Activated T-cell treated with anti-CD3 and anti-CD28 coated beads, Interleukin-2, amount 50 U/mL, for 72 hours (primary cell): ENCODE measurements at regions not wholly inside any gene's neighbourhood (a gene's known extent, or its start where the extent isn't known, plus 50 kb on each side); places are given as distances from the start of the nearest gene placed in this dataset.
A peak's percentile ranks its signal among the peaks of the same experiment; 100 is the strongest.
"Not testable (repeated sequence)": the region's sequence is repeated elsewhere in the genome, so short reads cannot be mapped to it uniquely, and the experiment has no call there.

ENCODE experiments used
- ATAC-seq, 2 donors: fragments of 150-1000 bp; cut with Tn5 transposase; replicated peaks in 1 of 2; 2 replicates each; pipeline ENCODE4 v1.10.0; 2021; ENCODE audit warnings: moderate library complexity in 2 of 2, mild to moderate bottlenecking in 1 of 2
- DNase-seq, 2 donors: peaks; one replicate each; pipeline ENCODE4 v3.0.0; 2021 to 2022; ENCODE audit warnings: mixed read lengths in 1 of 2
- H3K27ac Mint-ChIP-seq: one replicate; pipeline ENCODE4 v1.8.0; 2022; ENCODE audit warnings: mild to moderate bottlenecking, moderate library complexity, mixed read lengths
- H3K27me3 Mint-ChIP-seq: one replicate; pipeline ENCODE4 v1.8.0; 2022; ENCODE audit warnings: low read depth, mixed read lengths
- H3K36me3 Mint-ChIP-seq, 2 donors: one replicate each; pipeline ENCODE4 v1.8.0; 2022; ENCODE audit warnings: mixed read lengths in 2 of 2, mild to moderate bottlenecking in 1 of 2; ENCODE audit not compliant: insufficient read depth in 2 of 2
- H3K4me1 Mint-ChIP-seq: one replicate; pipeline ENCODE4 v1.8.0; 2022; ENCODE audit warnings: low read depth, mixed read lengths
- H3K4me3 Mint-ChIP-seq, 2 donors: one replicate each; pipeline ENCODE4 v1.8.0; 2022; ENCODE audit warnings: mild to moderate bottlenecking in 2 of 2, mixed read lengths in 2 of 2, moderate library complexity in 2 of 2
- H3K9me3 Mint-ChIP-seq, 2 donors: one replicate each; pipeline ENCODE4 v1.8.0; 2022; ENCODE audit warnings: mixed read lengths in 2 of 2

GRCh38 chr14:24706351-24706750 lies 72.4 kb upstream of the GZMB start:
- no peak for DNase-seq
- Mint-ChIP-seq H3K27ac (no peak overlapping the region), H3K9me3 (no peaks in the 10 kb centered on the region), H3K4me1 (no peaks in the 10 kb centered on the region), H3K36me3 (no peaks in the 10 kb centered on the region), H3K4me3 (no peak overlapping the region), H3K27me3 (no peaks in the 10 kb centered on the region)
- ATAC-seq, result no peak

- no peak for ATAC-seq
- no peaks in the 10 kb centered on the region for H3K36me3 Mint-ChIP-seq
- no peaks in the 10 kb centered on the region for H3K27me3 Mint-ChIP-seq
- no peaks in the 10 kb centered on the region for H3K4me1 Mint-ChIP-seq
- no peak overlapping the region for H3K27ac Mint-ChIP-seq
- H3K9me3 Mint-ChIP-seq, result no peaks in the 10 kb centered on the region
- no peak for DNase-seq
- H3K4me3 Mint-ChIP-seq, result no peak overlapping the region
Measured at GRCh38 chr14:24705840-24706239, 71.8 kb upstream of the GZMB start.

GRCh38 chr14:24701062-24701461 lies 67.1 kb upstream of the GZMB start:
- no peak for ATAC-seq
- Mint-ChIP-seq H3K27me3 (no peaks in the 10 kb centered on the region), H3K4me3 (no peak overlapping the region), H3K9me3 (no peaks in the 10 kb centered on the region), H3K27ac (no peak overlapping the region), H3K36me3 (no peaks in the 10 kb centered on the region), H3K4me1 (peaks cover 7% of the 10 kb centered on the region)
- no peak for DNase-seq

- H3K36me3 Mint-ChIP-seq, result no peaks in the 10 kb centered on the region
- H3K4me1 Mint-ChIP-seq, result peaks cover 7% of the 10 kb centered on the region
- no peak for DNase-seq
- H3K27ac Mint-ChIP-seq, result no peak overlapping the region
- no peaks in the 10 kb centered on the region for H3K9me3 Mint-ChIP-seq
- no peak overlapping the region for H3K4me3 Mint-ChIP-seq
- ATAC-seq, result no peak
- H3K27me3 Mint-ChIP-seq, result no peaks in the 10 kb centered on the region
Measured at GRCh38 chr14:24700511-24700910, 66.5 kb upstream of the GZMB start.

- Mint-ChIP-seq H3K27ac (peak overlapping the region; percentile 36), H3K27me3 (no peaks in the 10 kb centered on the region), H3K4me1 (peaks cover 7% of the 10 kb centered on the region), H3K4me3 (peak overlapping the region in 1 of 2 donors; percentile 41), H3K9me3 (no peaks in the 10 kb centered on the region), H3K36me3 (no peaks in the 10 kb centered on the region)
- ATAC-seq (no peak), DNase-seq (no peak)
Measured at GRCh38 chr14:24699052-24699451, 65.1 kb upstream of the GZMB start.

GRCh38 chr14:24696280-24696920 lies 62.4 kb upstream of the GZMB start:
- H3K9me3 Mint-ChIP-seq, ATAC-seq, H3K27ac Mint-ChIP-seq, H3K36me3 Mint-ChIP-seq, H3K4me3 Mint-ChIP-seq, H3K27me3 Mint-ChIP-seq, DNase-seq: not testable (repeated sequence)
- peaks cover 15% of the 10 kb centered on the region for H3K4me1 Mint-ChIP-seq

- DNase-seq (peak in 1 of 2 donors; percentile 29), ATAC-seq (peak in 1 of 2 donors; percentile 4)
- no peaks in the 10 kb centered on the region for H3K9me3 Mint-ChIP-seq
Measured at GRCh38 chr14:24695265-24696241, 61.6 kb upstream of the GZMB start.

GRCh38 chr14:24694680-24695079 lies 60.7 kb upstream of the GZMB start:
- H3K4me1 Mint-ChIP-seq, result peaks cover 25% of the 10 kb centered on the region
- ATAC-seq (peak; percentile 42 to 43), DNase-seq (no peak)
- H3K4me3 Mint-ChIP-seq, result no peak overlapping the region
- H3K36me3 Mint-ChIP-seq, result no peaks in the 10 kb centered on the region
- H3K27me3 Mint-ChIP-seq, result peaks cover 5% of the 10 kb centered on the region
- no peak overlapping the region for H3K27ac Mint-ChIP-seq
- H3K9me3 Mint-ChIP-seq, result no peaks in the 10 kb centered on the region

More at GRCh38 chr14:24695265-24696241, 61.6 kb upstream of the GZMB start:
- Mint-ChIP-seq H3K4me3 (no peak overlapping the region), H3K27ac (no peak overlapping the region), H3K27me3 (peaks cover 5% of the 10 kb centered on the region), H3K36me3 (no peaks in the 10 kb centered on the region), H3K4me1 (peaks cover 19% of the 10 kb centered on the region)

- peaks cover 5% of the 10 kb centered on the region for H3K27me3 Mint-ChIP-seq
- no peaks in the 10 kb centered on the region for H3K9me3 Mint-ChIP-seq
- ATAC-seq (no peak), DNase-seq (no peak)
- H3K27ac Mint-ChIP-seq, result peak overlapping the region; percentile 76
- H3K36me3 Mint-ChIP-seq, result no peaks in the 10 kb centered on the region
- peak overlapping the region; percentile 21 to 63 for H3K4me3 Mint-ChIP-seq
- peaks cover 22% of the 10 kb centered on the region for H3K4me1 Mint-ChIP-seq
Measured at GRCh38 chr14:24693983-24694382, 60.0 kb upstream of the GZMB start.

- peak overlapping the region; percentile 76 for H3K27ac Mint-ChIP-seq
- ATAC-seq, result no peak
- no peaks in the 10 kb centered on the region for H3K36me3 Mint-ChIP-seq
- H3K4me3 Mint-ChIP-seq, result peak overlapping the region; percentile 21 to 63
- H3K9me3 Mint-ChIP-seq, result no peaks in the 10 kb centered on the region
- DNase-seq, result no peak
- peaks cover 20% of the 10 kb centered on the region for H3K4me1 Mint-ChIP-seq
- peaks cover 5% of the 10 kb centered on the region for H3K27me3 Mint-ChIP-seq
Measured at GRCh38 chr14:24693353-24693737, 59.4 kb upstream of the GZMB start.

- peak overlapping the region; percentile 76 for H3K27ac Mint-ChIP-seq
- ATAC-seq, result peak; percentile 85 to 87
- peaks cover 24% of the 10 kb centered on the region for H3K4me1 Mint-ChIP-seq
- peak overlapping the region; percentile 62 to 63 for H3K4me3 Mint-ChIP-seq
- no peaks in the 10 kb centered on the region for H3K36me3 Mint-ChIP-seq
- peak; percentile 49 to 52 for DNase-seq
- no peaks in the 10 kb centered on the region for H3K9me3 Mint-ChIP-seq
- H3K27me3 Mint-ChIP-seq, result peaks cover 5% of the 10 kb centered on the region
Measured at GRCh38 chr14:24692382-24693352, 58.7 kb upstream of the GZMB start.

GRCh38 chr14:24690492-24690891 lies 56.5 kb upstream of the GZMB start:
- Mint-ChIP-seq H3K9me3 (no peaks in the 10 kb centered on the region), H3K36me3 (no peaks in the 10 kb centered on the region), H3K27me3 (peaks cover 5% of the 10 kb centered on the region), H3K4me1 (peaks cover 24% of the 10 kb centered on the region), H3K27ac (no peak overlapping the region), H3K4me3 (no peak overlapping the region)
- DNase-seq, result no peak
- ATAC-seq, result no peak
